ENCODE measurements at regions not wholly inside any gene's neighbourhood (a gene's known extent, or its start where the extent isn't known, plus 50 kb on each side); places are given as distances from the start of the nearest gene placed in this dataset.

DNA sequence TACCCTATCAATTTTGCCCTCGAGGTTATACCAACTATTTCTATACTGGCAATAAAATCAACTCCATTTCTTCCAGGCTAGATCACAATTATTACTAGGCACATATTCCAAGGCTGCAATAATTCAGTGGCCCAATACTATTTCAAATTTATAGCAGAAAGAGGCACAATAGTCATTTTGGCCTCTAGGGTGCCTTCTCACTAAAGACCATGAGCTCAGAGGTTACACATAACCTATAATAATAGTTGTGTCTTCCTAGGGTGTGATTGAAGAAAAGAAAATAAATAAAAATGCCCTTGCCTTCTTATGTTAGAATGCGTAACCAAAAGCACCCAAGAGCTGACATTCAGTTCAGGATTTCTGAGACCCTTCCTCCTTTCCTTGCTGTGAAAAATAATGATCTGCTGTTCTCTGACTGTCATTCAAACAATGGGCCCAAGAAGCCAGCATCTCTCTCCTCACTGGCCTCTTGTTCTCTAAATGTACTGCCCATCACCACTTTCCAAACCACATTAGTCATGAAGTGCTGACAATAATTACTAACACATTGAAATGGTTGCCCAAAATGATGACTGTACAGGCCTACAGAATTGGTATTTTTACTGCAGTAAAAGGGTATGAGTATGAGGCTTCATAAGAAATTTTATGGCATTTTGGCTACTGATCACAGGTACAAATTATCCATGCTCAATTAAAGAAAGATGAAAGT is 244.8 kb downstream of the LRRN1 start:
- TF ChIP-seq POLR2AphosphoS5 (IDR thresholded peaks at IDR 0.05), result no peak
- TF ChIP-seq, protein P1, sequence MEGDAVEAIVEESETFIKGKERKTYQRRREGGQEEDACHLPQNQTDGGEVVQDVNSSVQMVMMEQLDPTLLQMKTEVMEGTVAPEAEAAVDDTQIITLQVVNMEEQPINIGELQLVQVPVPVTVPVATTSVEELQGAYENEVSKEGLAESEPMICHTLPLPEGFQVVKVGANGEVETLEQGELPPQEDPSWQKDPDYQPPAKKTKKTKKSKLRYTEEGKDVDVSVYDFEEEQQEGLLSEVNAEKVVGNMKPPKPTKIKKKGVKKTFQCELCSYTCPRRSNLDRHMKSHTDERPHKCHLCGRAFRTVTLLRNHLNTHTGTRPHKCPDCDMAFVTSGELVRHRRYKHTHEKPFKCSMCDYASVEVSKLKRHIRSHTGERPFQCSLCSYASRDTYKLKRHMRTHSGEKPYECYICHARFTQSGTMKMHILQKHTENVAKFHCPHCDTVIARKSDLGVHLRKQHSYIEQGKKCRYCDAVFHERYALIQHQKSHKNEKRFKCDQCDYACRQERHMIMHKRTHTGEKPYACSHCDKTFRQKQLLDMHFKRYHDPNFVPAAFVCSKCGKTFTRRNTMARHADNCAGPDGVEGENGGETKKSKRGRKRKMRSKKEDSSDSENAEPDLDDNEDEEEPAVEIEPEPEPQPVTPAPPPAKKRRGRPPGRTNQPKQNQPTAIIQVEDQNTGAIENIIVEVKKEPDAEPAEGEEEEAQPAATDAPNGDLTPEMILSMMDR (IDR thresholded peaks at IDR 0.05), result no peak
